ENCODE measurements at regions not wholly inside any gene's neighbourhood (a gene's known extent, or its start where the extent isn't known, plus 50 kb on each side); places are given as distances from the start of the nearest gene placed in this dataset.
A peak's percentile ranks its signal among the peaks of the same experiment; 100 is the strongest.
"Not testable (repeated sequence)": the region's sequence is repeated elsewhere in the genome, so short reads cannot be mapped to it uniquely, and the experiment has no call there.

- DNase-seq = no peak
- intact Hi-C loops (cut with DNase I) = no loop called here
- peak; percentile 60 for ATAC-seq (ENCODE audit: poor library complexity)
Observed at GRCh38 chr13:71240911-71241310, 626.1 kb downstream of the DACH1 start.

- ATAC-seq (ENCODE audit: poor library complexity) (no peak), DNase-seq (no peak)
- intact Hi-C loops (cut with DNase I) = no loop called here
Observed at GRCh38 chr13:71237332-71237731, 629.7 kb downstream of the DACH1 start.

- intact Hi-C loops (cut with DNase I) = no loop called here
- DNase-seq = no peak
- no peak for ATAC-seq (ENCODE audit: poor library complexity)
Observed at GRCh38 chr13:71219698-71220415, 647.1 kb downstream of the DACH1 start.

- intact Hi-C loops (cut with DNase I) = no loop called here
- ATAC-seq (ENCODE audit: poor library complexity) = no peak
Observed at GRCh38 chr13:71218960-71219359, 648.0 kb downstream of the DACH1 start.

GRCh38 chr13:71217827-71218226 is 649.2 kb downstream of the DACH1 start:
- DNase-seq = no peak
- intact Hi-C loops (cut with DNase I) = no loop called here
- ATAC-seq (ENCODE audit: poor library complexity) = no peak

More at GRCh38 chr13:71218960-71219359, 648.0 kb downstream of the DACH1 start:
- no peak for DNase-seq

- no peak for DNase-seq
- ATAC-seq (ENCODE audit: poor library complexity) = no peak
- intact Hi-C loops (cut with DNase I) = no loop called here
Observed at GRCh38 chr13:71214821-71215220, 652.2 kb downstream of the DACH1 start.

GRCh38 chr13:71214357-71214756 is 652.6 kb downstream of the DACH1 start:
- DNase-seq (no peak), ATAC-seq (ENCODE audit: poor library complexity) (no peak)
- intact Hi-C loops (cut with DNase I) = no loop called here

- DNase-seq (no peak), ATAC-seq (ENCODE audit: poor library complexity) (no peak)
Observed at GRCh38 chr13:71213252-71213821, 653.7 kb downstream of the DACH1 start.

GRCh38 chr13:71210861-71211260 is 656.1 kb downstream of the DACH1 start:
- DNase-seq (no peak), ATAC-seq (ENCODE audit: poor library complexity) (no peak)
- intact Hi-C loops (cut with DNase I) = no loop called here

More at GRCh38 chr13:71213252-71213821, 653.7 kb downstream of the DACH1 start:
- intact Hi-C loops (cut with DNase I) = no loop called here

- intact Hi-C loops (cut with DNase I) = no loop called here
- no peak for ATAC-seq (ENCODE audit: poor library complexity)
- no peak for DNase-seq
Observed at GRCh38 chr13:71209217-71209616, 657.8 kb downstream of the DACH1 start.

- ATAC-seq (ENCODE audit: poor library complexity); intact Hi-C loops (cut with DNase I); DNase-seq: not testable (repeated sequence)
Observed at GRCh38 chr13:71184583-71184982, 682.4 kb downstream of the DACH1 start.

- intact Hi-C loops (cut with DNase I) = not testable (repeated sequence)
Observed at GRCh38 chr13:71183352-71183751, 683.7 kb downstream of the DACH1 start.

GRCh38 chr13:71171740-71172139 is 695.3 kb downstream of the DACH1 start:
- DNase-seq (no peak), ATAC-seq (ENCODE audit: poor library complexity) (no peak)
- intact Hi-C loops (cut with DNase I) = no loop called here

More at GRCh38 chr13:71183352-71183751, 683.7 kb downstream of the DACH1 start:
- ATAC-seq (ENCODE audit: poor library complexity); DNase-seq: not testable (repeated sequence)

GRCh38 chr13:71169180-71169579 is 697.8 kb downstream of the DACH1 start:
- ATAC-seq (ENCODE audit: poor library complexity) (no peak), DNase-seq (no peak)
- intact Hi-C loops (cut with DNase I) = no loop called here

GRCh38 chr13:71156550-71156949 is 710.5 kb downstream of the DACH1 start:
- intact Hi-C loops (cut with DNase I) = no loop called here
- DNase-seq (no peak), ATAC-seq (ENCODE audit: poor library complexity) (no peak)

- intact Hi-C loops (cut with DNase I) = no loop called here
- DNase-seq = no peak
- ATAC-seq (ENCODE audit: poor library complexity) = no peak
Observed at GRCh38 chr13:71149498-71150363, 717.3 kb downstream of the DACH1 start.

- intact Hi-C loops (cut with DNase I) = no loop called here
- no peak for ATAC-seq (ENCODE audit: poor library complexity)
- no peak for DNase-seq
Observed at GRCh38 chr13:71149046-71149445, 718.0 kb downstream of the DACH1 start.

GRCh38 chr13:71148396-71148795 is 718.6 kb downstream of the DACH1 start:
- DNase-seq = no peak
- no peak for ATAC-seq (ENCODE audit: poor library complexity)
- intact Hi-C loops (cut with DNase I) = no loop called here

GRCh38 chr13:71144883-71145282 is 722.1 kb downstream of the DACH1 start:
- intact Hi-C loops (cut with DNase I) = no loop called here
- no peak for ATAC-seq (ENCODE audit: poor library complexity)
- DNase-seq = no peak

GRCh38 chr13:71137101-71137500 is 729.9 kb downstream of the DACH1 start:
- intact Hi-C loops (cut with DNase I) = no loop called here
- DNase-seq = no peak
- no peak for ATAC-seq (ENCODE audit: poor library complexity)
